HG02852 (cell line): ENCODE measurements at regions not wholly inside any gene's neighbourhood (a gene's known extent, or its start where the extent isn't known, plus 50 kb on each side); places are given as distances from the start of the nearest gene placed in this dataset.
A peak's percentile ranks its signal among the peaks of the same experiment; 100 is the strongest.

Source experiments
- ATAC-seq: cut with Tn5 transposase; IDR thresholded peaks from one replicate; pipeline ENCODE4 v1.9.1; 2021; ENCODE audit warnings: mild to moderate bottlenecking, moderate library complexity; ENCODE audit not compliant: unreplicated experiment

DNA sequence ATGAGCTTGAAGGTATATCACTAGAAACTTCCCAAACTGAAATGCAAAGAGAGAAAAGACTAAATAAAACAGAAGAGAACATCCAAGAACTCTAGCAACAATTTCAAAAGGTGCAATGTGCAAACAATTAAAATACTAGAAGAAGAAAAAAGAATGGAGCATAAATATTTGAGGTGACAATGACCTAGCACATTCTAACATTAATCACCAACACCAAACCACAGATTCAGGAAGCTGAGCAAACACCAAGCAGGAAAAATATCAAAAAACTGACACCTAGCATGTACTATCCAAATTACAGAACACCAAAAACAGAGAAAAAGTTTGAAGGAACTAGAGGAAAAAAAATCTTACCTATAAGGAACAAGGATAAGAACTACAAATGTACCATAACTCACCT, 460.8 kb downstream of the IRS1 start:
- no peak for ATAC-seq

DNA sequence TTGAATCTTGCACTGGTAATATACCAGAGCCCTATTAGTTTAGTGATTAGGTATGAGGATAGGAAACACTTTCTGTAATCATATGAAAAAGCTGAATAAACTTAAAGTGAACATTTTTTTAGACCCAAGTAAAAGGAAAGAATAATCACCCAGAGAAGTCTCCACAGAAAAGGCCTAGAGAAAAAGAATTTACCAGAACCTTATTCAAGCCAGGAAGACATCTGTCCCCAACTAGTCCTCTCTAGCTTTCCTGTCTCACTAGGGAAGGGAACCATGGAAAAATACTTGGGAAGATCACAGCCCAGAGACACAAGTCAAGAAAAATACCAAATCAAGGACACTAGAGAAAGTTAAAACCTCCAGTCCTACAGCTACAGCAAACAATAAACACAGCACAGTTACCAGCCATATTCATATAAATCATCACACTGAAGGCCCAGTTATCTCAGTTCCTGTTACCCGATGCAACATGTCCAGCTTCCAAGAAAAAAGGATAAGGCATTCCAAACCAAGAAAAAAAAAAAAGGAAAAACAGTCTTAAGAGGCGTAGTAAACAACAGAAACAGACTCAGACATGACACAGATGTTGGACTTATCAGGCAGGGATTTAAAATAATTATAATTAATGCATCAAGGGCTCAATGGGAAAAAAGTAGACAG, 461.5 kb downstream of the IRS1 start:
- no peak for ATAC-seq

DNA sequence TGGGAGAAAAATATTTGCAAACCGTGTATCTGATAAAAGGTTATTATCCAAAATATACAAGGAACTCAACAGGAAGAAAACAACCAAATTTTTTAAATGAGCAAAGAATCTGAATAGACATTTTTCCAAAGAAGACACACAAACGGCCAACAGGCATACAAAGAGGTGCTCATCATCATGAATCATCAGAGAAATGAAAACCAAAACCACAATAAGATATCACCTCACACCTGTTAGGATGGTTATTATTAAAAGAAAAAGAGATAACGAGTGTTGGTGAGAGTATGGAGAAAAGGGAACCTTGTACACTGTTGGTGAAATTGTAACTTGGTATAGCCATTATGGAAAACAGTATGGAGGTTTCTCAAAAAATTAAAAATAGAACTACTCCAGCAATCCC, 463.3 kb downstream of the IRS1 start:
- ATAC-seq, result no peak

DNA sequence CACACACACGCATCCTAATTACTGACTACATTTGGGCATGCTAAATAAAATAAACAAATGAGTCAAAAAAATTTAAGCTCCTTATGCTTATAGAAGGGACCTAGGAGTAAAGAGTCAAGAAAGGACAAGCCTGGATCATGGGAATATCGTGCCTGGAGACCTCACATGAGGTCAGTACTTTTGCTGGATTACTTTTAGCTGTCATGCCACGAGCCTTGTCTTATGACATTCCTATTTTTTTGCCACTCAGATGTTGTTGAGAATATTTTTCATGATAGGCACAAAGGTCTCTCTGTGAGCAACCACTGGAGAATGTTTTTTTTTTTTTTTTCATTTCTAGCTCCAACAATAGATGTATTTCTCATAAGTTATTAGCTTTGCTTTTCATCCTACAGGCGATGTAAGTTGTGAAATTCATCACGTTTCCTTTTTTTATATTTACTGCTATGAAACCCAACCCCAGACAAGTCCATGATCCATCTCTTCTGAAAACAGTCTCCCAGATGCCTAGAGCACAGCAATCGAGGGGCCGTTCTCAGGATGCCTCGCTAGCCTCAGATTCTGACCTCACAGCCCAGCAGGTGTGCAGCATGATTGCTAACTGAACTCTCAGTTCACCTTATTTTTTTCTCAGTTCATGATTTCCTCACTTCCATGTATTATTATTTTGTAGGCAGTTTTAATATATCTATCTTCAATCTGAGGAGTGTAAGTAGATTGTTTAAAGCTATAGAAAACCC, 464.5 kb downstream of the IRS1 start:
- ATAC-seq, result no peak

DNA sequence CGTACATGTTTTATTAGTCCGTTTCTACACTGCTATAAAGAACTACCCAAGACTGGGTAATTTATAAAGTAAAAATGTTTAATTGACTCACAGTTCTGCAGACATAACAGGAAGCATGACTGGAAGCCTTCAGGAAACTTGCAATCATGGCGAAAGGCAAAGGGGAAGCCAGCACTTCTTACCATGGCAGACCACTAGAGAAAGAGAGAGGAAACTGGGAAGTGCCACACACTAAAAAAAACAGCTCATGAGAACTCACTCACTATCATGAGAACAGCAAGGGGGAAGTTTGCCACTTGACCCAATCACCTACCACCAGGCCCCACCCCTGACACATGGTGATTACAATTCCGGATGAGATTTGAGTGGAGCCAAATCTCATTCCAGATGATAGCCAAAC, 466.2 kb downstream of the IRS1 start:
- no peak for ATAC-seq

DNA sequence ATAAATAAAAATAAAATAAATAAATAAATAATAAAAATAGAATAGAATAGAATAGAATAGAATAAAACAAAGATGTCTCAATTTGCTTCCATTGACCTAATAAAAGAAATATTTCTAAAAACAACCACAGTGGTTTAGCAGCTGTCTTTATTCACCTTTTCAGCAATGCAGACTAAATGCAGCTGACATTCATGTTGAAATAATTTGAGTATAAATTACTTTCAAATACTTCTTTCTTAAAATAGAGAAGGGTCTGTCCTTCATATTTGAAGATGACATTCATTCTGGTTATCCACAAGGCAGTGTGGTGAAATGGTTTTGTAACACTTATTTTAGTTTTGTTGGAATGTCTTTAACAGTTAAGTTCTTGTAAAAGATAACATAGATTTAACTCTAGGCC, 469.4 kb downstream of the IRS1 start:
- ATAC-seq, result no peak

DNA sequence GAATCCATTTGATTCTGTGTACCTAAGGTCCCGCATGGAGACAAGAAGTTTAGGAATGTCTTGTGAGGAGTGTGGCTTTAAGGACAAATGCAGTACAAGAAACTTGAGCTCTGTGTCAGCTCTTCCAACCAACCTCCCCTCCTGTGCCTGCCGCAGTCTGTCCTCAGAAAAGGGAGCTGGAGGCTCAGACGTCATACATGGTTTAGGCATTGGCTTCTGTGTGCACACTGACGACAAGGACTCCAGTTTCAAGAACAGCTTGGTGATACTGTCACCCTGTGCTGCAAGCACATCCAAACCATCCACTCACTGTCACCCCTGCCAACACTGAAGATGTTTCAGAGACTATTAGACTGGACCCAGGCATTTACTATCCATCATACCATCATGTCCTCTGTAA, 470.4 kb downstream of the IRS1 start:
- no peak for ATAC-seq

DNA sequence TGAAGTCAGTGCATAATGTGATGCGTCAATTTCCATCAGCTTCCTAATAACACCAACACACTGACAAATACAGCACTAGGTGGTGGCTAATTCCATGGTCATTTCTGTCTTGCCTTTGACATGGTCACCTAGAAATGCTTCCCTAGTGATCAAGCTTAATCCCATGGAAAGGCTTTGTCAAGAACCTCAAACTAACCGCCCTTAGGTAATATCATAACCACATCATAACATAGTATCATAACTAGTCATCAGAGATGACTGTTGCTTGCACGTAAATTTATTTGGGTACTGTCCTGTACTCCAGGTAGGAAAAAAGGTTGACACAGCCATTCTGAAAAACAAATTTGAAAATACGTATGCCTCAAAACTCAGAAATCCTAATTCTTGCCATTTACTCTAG, 471.8 kb downstream of the IRS1 start:
- ATAC-seq, result no peak

DNA sequence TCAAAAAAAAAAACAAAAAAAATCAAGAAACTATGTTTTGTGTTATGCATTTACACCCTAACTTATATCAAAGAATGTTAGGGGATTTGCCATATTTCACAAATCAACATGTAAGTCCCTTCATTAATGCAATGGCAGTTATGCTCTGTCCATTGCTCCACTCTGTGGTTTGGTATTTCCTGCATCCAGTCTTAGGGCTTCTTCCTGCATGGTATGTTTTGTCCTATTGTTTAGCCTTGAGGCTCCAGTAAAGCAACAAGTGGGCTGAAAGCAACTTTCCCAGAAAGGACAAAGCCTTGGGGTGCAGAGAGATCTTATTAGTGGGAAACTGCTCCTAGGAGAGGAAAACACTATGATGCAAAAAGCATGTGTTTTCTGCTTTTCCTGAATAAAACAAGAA, 474.1 kb downstream of the IRS1 start:
- ATAC-seq, result no peak

DNA sequence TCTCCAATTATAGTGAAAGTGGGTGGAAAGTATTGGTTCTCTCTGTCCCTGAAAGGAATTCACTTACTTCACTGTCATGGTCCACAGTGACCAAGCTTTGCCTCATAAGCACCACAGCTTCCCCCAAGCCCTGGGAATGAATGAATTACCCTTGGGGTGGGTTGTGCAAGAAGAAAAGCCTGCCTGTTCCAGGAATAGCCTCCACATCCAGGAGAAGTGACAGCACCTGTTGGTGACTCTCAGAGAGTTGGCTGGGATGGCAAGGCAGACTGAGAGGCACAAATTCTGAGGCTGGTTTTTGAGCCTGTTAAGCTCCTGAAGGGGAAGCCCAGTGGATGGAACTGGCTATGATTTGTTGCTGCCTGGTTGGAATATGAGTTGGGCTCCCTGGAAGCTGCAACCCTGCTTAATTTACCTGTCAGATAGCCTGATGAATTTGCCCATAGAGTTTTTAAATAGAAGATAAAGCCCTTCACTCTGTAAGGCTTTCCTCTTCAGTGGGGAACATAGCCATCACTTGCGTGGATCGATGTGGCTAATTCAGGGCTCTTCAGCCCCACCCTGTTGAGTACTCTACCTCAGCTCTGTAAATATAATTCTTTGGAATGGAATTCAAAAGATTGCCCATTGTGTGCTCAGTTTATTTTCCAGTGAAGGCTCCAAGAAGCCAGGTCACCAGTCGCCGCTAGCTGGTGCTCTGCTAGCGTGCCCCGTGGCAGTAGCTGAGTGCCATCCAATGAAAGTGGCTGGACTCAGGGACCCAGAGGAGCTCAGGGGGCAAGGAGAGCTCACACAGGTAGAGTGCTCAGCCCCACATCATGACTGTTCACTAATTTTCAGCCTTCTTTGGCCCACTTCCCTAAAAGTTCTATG, 479.3 kb downstream of the IRS1 start:
- ATAC-seq, result no peak

DNA sequence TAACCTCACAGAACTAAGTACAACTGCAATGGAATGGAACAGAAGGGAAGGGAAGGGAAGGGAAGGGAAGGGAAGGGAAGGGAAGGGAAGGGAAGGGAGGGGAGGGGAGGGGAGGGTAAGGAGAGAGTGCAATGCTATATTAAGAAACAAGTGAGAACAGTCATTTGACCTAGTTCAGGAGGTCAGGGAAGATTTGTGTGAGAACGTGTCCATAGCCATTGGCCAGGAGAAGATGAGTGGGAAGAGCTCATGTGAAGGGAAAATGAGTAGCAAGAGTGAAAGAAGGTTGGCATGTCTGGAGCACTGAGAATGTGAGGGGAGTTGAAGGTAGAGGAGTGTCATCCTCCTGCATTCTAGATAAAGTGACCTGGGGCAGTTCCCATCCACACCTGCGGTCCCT, 481.6 kb downstream of the IRS1 start:
- ATAC-seq, result no peak

DNA sequence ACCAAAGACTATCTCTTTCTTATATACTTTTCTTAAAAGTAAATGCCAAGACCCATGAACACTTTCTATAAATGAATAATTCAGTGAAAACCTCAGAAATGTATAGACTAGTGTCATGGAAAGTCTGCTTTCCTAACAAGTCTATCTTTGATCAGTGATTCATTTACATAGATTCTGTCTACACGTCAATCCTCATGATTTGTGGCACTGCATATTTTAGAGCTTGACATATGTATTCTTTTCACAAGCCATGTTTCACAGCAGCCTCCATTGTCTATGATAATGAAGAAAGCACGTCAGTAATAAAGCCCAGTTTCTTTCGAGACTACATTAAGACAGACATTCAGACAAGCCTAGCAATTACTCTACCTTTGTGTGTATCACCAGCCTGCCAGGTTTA, 486.6 kb downstream of the IRS1 start:
- no peak for ATAC-seq

DNA sequence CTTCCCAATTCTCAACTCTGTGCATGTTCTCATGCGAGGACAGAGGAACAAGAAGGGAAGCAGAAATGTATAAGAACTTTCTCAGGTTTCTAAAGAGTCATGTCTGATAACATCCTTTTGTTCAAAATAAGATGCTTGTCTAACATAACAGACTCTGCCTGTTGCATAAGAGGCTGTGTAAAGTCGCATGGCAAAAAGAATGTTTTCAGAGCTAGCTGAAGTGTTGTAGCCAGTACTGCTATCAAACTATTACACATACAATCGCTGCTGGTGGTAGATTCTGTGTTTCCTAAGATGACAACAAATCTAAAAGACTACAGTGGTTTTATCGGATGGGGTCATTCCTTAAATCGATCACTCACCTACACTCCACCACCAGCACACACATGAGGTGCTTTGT, 487.5 kb downstream of the IRS1 start:
- ATAC-seq, result no peak

DNA sequence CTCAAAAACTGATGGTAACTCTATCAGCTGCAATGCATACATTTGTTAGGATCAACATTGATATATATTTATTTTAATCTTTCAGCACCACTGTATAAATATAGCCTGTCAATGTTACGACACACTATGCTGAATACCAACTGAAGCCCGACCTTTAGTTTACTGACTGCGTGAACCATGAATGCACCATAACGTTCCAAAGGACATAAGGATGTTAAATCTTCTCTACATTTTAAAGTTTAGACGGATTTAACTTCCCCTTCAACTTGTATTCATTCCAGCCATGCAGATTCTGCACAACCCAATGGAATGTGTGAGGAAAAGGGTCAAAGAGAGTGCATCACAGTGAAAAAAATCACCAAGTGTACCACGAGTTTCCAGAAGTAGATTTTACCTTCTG, 489.5 kb downstream of the IRS1 start:
- ATAC-seq, result no peak

DNA sequence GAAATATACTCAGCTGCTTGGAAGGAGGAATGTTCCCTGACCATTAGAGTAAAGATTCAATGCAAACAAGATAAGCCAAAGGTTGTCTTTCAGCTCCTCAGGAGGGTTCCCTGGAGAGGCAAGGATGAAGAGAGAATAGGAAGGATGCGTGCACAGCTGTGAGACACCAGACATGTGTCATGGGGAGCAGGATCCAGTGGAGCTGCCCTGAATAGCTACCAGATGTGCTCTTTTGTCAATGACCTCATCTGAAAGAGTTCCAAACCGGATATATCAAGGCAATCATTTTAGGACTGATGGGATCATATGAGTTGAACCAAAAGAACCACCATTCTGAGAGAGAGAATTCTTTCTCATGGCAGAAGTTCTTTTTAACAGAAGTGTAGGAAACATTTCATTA, 490.6 kb downstream of the IRS1 start:
- ATAC-seq, result no peak

DNA sequence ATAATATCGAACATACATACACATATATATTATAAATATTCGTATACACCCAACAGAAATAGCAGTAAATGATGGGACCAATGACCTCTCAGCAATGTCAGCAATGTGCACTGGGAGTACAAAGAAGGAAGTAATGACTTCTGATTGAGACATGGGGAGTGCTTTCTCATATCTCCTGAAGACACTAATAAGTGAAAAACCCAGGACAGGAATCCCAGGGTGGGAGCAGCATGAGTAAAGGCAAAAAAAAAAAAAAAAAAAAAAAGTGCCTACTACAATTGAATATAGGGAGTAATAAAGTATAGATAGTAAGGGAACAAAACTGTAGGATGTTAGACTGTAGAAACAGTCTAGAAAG, 491.3 kb downstream of the IRS1 start:
- no peak for ATAC-seq

DNA sequence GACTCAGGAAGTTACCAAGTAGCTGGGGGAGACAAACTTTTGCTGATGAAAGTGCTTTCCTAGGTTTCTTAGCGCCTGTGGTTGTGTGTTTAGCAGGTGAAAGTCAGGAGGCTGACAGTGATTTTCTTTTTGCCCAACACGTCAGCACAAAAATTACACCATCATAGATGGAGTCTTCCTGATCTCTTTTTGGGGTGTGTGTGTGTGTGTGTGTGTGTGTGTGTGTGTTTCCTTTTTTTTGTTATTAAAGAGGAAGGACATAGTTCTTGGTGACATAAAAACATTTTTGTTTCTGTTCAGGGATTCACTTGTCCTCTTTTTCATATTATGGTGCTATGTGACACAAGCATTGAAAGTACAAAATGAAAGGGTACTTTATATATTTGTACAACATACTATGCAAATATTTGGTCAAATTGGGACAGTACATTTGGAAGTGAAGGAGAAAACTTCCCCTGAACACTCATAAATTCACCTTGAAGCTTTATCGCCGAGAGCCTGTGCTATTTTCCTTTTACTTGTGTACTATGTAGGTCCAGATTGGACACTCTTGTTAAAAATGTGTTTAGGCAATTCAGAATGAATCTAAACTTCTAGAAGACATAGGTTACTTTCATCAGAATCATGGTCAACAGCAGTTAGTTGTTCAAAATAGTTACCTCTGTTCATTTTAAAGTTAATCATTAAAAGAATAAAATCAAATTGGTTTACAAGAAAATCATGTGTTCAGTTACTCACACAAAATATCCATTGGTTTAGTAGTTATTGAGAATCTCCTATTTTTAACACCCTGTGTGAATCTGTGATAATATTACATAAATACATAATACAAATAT, 491.9 kb downstream of the IRS1 start:
- no peak for ATAC-seq

DNA sequence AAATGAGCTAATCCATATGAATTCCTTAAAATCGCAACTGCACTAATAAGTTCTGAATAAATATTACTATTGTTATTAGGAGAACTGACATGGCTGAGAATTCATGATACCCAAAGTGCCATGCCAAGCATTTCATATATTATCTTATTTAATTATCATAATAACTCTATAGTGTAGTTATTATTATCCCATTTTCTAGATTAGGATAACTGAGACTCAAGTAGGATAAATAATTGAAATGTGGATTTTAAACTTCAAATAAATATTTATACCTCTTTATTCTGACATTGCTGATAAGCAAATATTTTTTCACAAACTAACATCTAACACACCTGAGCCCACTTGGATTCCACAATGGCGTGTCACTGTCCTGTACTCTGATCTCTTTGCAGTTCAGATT, 492.7 kb downstream of the IRS1 start:
- no peak for ATAC-seq

DNA sequence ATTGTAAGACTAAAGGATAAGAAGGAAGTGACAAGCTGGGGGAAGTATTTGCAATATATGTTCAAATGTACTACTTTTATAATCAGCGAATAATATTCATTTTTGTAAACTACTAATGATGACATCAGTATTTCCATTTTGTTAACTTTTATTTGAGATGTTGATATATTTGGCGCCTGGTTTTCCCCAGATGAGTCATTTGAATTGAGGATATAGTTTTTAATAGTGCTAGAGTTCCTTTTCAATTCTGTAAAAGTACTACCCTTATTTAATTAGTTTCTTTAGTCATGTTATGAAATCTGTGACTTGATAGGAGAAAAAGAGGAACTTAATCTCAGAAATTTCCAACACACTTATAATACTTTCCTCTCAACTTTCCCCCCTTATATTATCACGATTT, 495.3 kb downstream of the IRS1 start:
- ATAC-seq, result no peak

DNA sequence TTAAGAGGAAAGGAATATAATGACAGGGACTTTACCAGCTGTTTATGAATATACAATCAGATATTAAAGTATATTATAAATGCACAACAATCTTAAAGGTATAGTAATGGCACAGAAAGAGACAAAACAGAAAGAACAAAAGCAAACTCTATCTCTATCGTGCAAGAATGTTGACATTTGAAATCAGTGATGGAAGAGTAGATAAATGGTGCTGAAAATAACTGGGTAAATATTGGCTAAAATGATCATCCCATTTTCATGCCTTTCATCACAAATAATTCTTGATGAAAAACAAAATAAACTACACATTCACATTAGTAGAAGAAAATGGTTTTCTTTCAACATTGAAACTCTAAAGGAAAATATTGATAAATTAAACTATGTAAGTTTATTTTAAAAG, 495.9 kb downstream of the IRS1 start:
- ATAC-seq, result no peak

DNA sequence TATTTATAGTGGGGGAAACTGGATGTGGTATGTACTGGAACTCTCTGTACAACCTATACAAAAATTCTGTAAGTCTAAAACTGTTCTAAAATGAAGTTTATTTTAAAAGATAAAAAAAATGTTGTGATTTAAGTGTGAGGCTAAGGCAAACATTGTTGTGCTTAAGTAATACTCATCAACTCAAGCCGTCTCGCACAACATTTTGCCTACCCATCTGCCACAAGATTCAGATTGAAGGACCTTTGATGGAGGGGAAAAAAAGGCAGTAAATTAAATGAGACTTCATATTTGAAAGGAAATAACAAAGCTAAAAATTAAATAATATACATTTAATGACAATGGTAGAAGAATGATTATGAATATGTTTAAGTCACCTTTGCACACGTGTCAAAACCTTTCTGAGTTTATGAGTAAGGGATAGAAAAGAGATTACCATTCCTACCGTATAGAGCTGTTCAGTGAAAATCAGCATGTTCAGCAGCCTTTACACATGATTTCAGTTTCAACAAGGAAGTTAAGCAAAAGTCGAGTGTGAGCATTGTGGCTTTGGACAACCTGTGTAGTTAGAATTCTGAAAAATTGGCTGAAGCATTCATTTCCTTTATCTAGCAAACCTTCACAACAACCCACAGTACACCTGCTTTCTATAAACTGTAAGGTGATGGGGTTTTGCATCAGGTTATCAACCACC, 499.3 kb downstream of the IRS1 start:
- ATAC-seq, result peak; percentile 76
